ENCODE measurements at regions not wholly inside any gene's neighbourhood (a gene's known extent, or its start where the extent isn't known, plus 50 kb on each side); places are given as distances from the start of the nearest gene placed in this dataset.

DNA sequence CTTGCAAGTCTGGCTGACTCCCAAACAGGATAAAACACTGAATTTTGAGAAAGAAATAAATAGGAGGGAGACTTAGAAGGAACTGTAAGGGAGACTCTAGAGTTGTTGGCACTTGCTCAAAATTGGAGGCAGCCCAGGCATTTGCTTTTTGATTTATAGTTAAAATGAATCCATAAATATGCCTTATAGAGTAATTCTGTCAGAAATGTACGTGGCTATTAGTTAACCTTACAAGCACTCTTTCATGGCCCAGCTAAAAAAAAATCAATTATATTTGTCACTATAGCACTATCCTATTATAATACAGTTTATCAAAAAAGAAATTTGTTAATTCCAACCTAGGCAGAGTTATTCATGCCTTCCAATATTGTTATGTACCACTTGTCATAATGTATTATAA, 1000.0 kb upstream of the CHORDC1 start:
- intact Hi-C loops (cut with micrococcal nuclease) = no loop called here
- H3K9me3 ChIP-seq (ENCODE audit: control insufficient read depth, insufficient read depth, low read length) = peaks cover 2% of the 10 kb centered on the region
- Mint-ChIP-seq H3K4me1 (no peaks in the 10 kb centered on the region), H3K9me3 (peaks cover 9 to 23% of the 10 kb centered on the region in 2 donors), H3K4me3 (no peak overlapping the region), H3K27me3 (ENCODE audit: low read depth in 2 of 2) (no peaks in the 10 kb centered on the region), H3K27ac (no peak overlapping the region), H3K36me3 (no peaks in the 10 kb centered on the region)
- H3K36me3 ChIP-seq (ENCODE audit: control insufficient read depth, insufficient read depth, low read length) = no peaks in the 10 kb centered on the region
- no peaks in the 10 kb centered on the region for H3K4me1 ChIP-seq (ENCODE audit: control insufficient read depth, insufficient read depth, low read length)
- no peak overlapping the region for H3K4me3 ChIP-seq (ENCODE audit: low read length)
- DNase-seq (no peak), ATAC-seq (no peak)
- no peaks in the 10 kb centered on the region for H3K27me3 ChIP-seq (ENCODE audit: control insufficient read depth, insufficient read depth, low read length)
- no CpG with 5 or more reads among the region's 1 CpG for WGBS (ENCODE audit: insufficient coverage)
- TF ChIP-seq, protein P1, sequence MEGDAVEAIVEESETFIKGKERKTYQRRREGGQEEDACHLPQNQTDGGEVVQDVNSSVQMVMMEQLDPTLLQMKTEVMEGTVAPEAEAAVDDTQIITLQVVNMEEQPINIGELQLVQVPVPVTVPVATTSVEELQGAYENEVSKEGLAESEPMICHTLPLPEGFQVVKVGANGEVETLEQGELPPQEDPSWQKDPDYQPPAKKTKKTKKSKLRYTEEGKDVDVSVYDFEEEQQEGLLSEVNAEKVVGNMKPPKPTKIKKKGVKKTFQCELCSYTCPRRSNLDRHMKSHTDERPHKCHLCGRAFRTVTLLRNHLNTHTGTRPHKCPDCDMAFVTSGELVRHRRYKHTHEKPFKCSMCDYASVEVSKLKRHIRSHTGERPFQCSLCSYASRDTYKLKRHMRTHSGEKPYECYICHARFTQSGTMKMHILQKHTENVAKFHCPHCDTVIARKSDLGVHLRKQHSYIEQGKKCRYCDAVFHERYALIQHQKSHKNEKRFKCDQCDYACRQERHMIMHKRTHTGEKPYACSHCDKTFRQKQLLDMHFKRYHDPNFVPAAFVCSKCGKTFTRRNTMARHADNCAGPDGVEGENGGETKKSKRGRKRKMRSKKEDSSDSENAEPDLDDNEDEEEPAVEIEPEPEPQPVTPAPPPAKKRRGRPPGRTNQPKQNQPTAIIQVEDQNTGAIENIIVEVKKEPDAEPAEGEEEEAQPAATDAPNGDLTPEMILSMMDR (IDR thresholded peaks at IDR 0.05) = no peak
- no peak overlapping the region for H3K27ac ChIP-seq (ENCODE audit: low read length)

DNA sequence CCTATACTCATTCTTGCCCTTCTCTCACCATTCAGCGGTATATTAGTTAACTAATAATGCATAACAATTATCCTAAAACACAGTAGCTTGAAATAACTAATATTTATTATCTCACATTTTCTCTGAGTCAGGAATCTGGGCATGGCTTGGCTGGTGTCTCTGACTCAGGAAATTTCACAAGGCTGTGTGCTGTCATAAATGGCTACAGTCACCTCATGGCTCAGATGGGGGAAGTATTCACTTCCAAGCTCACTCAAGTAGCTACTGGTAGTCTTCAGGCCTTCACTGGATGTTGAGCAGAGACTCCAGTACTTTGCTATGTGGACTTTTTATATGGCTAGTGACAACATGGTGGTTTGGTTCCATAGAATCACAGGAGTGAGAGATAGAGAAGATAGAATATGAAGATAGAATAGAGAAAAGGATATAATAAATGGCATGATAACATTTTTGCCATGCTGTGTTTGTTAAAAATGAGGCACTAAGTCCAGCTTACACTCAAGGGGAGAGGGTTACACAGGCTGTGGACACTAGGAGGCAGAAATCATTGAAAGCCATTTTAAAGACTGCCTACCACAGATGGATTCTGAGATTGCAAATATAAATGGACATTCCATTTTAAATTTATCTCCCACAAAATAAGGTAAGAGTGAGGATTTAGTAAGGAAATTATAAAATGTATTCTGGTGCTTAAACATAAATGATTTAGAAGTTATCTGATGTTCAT, 997.8 kb upstream of the CHORDC1 start:
- no peak overlapping the region for H3K27ac Mint-ChIP-seq
- ATAC-seq (no peak), DNase-seq (no peak)
- H3K36me3 Mint-ChIP-seq = no peaks in the 10 kb centered on the region
- H3K27me3 ChIP-seq (ENCODE audit: control insufficient read depth, insufficient read depth, low read length) = no peaks in the 10 kb centered on the region
- no peaks in the 10 kb centered on the region for H3K4me1 Mint-ChIP-seq
- H3K4me3 ChIP-seq (ENCODE audit: low read length) = no peak overlapping the region
- WGBS (ENCODE audit: insufficient coverage) = 0% methylated on average over 1 of the region's 1 CpG
- H3K36me3 ChIP-seq (ENCODE audit: control insufficient read depth, insufficient read depth, low read length) = no peaks in the 10 kb centered on the region
- H3K4me1 ChIP-seq (ENCODE audit: control insufficient read depth, insufficient read depth, low read length) = no peaks in the 10 kb centered on the region
- no peak overlapping the region for H3K4me3 Mint-ChIP-seq
- peaks cover 2% of the 10 kb centered on the region for H3K9me3 ChIP-seq (ENCODE audit: control insufficient read depth, insufficient read depth, low read length)
- H3K9me3 Mint-ChIP-seq = peaks cover 11 to 20% of the 10 kb centered on the region in 2 donors
- no peaks in the 10 kb centered on the region for H3K27me3 Mint-ChIP-seq (ENCODE audit: low read depth in 2 of 2)
- H3K27ac ChIP-seq (ENCODE audit: low read length) = no peak overlapping the region
- intact Hi-C loops (cut with micrococcal nuclease) = no loop called here
- TF ChIP-seq, protein P1 (IDR thresholded peaks at IDR 0.05) = no peak

DNA sequence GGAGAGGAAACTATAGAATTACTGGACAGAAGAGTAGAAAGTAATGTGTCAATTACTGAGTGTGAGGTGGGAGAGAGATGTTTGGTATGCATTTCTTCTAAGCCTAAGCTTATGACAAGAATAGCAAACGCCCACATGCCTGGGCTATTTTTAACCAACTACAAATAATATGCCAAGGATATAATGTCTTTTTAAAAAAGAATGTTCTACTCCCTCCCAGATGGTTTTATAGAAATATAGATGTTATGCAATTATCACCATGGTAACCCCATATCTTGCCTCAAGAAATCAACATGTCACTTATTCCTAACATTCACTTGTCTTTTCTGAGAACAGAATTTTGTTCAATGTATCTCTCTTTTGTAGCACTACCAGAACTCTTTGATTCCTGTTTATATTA, 996.7 kb upstream of the CHORDC1 start:
- intact Hi-C loops (cut with micrococcal nuclease) = no loop called here
- WGBS (ENCODE audit: insufficient coverage) = no CpG with 5 or more reads among the region's 1 CpG

More for the DNA sequence above, 996.7 kb upstream of the CHORDC1 start:
- H3K27me3 Mint-ChIP-seq (ENCODE audit: low read depth in 2 of 2) = no peaks in the 10 kb centered on the region
- H3K9me3 Mint-ChIP-seq = peaks cover 10 to 17% of the 10 kb centered on the region in 2 donors
- no peak overlapping the region for H3K4me3 ChIP-seq (ENCODE audit: low read length)
- H3K27ac ChIP-seq (ENCODE audit: low read length) = no peak overlapping the region
- H3K36me3 ChIP-seq (ENCODE audit: control insufficient read depth, insufficient read depth, low read length) = no peaks in the 10 kb centered on the region
- H3K4me3 Mint-ChIP-seq = no peak overlapping the region
- no peaks in the 10 kb centered on the region for H3K27me3 ChIP-seq (ENCODE audit: control insufficient read depth, insufficient read depth, low read length)
- H3K9me3 ChIP-seq (ENCODE audit: control insufficient read depth, insufficient read depth, low read length) = peaks cover 2% of the 10 kb centered on the region
- no peak for DNase-seq
- ATAC-seq = no peak
- TF ChIP-seq, protein P1 (IDR thresholded peaks at IDR 0.05) = no peak
- H3K4me1 ChIP-seq (ENCODE audit: control insufficient read depth, insufficient read depth, low read length) = no peaks in the 10 kb centered on the region
- no peaks in the 10 kb centered on the region for H3K36me3 Mint-ChIP-seq
- H3K4me1 Mint-ChIP-seq = no peaks in the 10 kb centered on the region
- no peak overlapping the region for H3K27ac Mint-ChIP-seq

Measured in natural killer cell (primary cell).